GM18498 (cell line): ENCODE measurements at regions not wholly inside any gene's neighbourhood (a gene's known extent, or its start where the extent isn't known, plus 50 kb on each side); places are given as distances from the start of the nearest gene placed in this dataset.
"Not testable (repeated sequence)": the region's sequence is repeated elsewhere in the genome, so short reads cannot be mapped to it uniquely, and the experiment has no call there.

Source experiments
- ATAC-seq: cut with Tn5 transposase; IDR thresholded peaks from one replicate; pipeline ENCODE4 v1.9.1; 2021; ENCODE audit warnings: mild to moderate bottlenecking, moderate library complexity; ENCODE audit not compliant: unreplicated experiment

DNA sequence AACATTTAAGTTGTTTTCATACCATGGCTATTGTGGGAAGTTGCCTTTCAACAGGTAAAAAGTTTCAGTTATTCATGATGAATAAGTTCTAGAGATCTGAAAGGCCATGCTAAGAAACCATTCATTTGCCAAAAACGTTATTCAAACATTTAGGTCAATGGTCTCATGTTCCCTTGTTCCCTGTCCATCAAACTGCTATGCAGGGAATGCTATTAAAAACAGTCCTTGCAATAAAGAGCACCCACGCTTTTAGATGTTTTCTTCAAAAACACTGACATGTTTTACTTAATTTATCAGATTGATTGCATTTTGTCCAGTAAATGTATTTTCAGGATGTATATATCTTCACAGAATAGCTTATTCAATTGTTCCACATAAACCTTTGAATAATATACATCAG lies 573.2 kb upstream of the PCDH20 start:
- no peak for ATAC-seq

GRCh38 chr13:61975001-61975400 lies 559.4 kb upstream of the PCDH20 start:
- no peak for ATAC-seq

DNA sequence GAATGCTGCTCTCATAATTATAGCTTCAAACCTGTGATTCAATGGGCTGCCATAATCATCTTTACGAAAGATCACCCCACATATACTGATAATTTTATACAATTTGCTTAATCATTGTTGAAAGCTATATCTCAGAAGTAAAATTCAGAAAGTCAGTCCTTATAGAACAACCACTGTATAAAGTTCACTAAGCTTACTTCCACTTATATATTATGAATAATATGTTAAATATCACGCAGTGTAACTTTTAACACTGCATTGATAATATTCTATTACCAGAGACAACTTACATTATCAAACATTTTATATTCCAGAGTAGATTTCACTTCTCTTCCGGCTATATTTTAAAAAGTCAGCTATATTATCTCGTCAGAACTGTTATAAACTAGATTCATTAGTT lies 550.1 kb upstream of the PCDH20 start:
- no peak for ATAC-seq

- ATAC-seq: no peak
These were observed 545.3 kb upstream of the PCDH20 start for GRCh38 chr13:61960981-61961380.

DNA sequence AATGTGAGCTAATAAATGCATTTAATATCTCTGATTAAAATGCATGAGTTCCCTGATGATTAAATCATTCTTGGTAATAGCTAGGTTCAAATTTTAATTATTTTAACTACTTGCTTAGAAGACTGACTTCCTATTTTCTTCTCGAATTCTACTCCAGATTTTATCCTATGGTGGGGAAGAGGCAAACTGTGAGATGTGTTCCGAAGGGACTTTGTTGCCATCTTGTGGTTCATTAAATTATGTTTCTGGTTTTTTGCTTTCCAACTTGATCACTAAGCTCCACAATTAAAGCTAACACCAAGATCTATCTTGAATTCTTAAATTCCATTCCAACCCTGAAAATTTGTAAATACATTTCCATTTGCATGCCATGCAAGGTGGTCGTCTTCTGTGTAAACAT lies 538.4 kb upstream of the PCDH20 start:
- no peak for ATAC-seq

DNA sequence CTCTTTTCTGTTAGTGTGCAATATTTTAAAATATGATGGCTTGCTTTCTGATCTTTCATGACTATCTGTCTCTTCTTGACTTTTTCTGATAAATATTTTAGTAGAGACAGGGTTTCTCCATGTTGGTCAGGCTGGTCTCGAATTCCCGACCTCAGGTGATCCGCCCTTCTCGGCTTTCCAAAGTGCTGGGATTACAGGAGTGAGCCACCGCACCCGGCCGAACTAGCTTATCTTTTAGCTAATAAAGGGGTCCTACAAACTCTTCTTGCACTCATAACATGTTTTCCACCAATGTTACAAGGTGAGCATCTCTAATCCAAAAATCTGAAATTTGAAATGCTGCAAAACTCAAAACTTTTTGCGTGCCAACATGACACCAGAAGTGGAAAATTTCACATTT lies 535.2 kb upstream of the PCDH20 start:
- ATAC-seq: no peak

DNA sequence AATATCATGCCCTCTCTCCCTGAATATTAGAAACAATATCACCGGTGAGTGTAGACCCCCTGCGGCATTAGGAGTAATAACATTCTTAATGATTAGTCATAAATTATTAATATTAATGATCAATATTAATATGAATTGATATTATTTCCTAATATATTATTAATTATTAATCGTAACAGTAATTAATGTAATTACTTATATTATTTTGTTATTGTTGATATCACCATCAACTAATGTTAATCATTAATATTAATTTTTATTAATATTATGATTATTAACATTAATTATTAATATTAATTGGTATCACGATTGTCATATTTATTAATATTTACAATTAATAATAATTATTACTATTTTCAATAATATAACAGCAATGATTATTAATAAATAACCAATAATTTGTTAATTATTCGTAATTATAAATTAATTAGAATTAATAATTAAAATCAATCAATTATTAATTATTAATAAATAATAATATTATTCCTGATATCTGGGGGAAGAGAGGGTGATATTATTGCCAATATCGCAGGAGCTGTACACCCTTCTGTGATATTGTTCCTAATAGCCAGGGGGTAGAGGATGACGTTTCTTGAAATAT lies 528.8 kb upstream of the PCDH20 start:
- no peak for ATAC-seq

DNA sequence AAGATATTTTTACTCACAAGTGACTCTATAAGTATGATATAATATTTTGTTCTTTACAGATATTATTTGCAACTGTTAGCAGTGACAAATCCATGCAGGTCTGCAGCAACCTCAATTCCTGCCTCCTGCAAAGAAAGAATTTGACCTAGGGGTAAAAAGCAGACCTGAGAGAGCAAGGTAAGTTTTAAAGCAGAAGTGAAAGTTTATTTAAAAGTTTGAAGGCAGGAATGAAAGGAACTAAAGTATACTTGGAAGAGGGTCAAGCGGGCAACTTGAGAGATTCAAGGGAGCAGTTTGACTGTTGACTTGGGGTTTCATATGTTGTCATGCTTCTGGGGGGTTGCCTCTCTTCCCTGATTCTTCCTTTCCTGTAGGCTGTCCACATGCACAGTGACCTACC lies 520.1 kb upstream of the PCDH20 start:
- no peak for ATAC-seq

GRCh38 chr13:61927648-61928047 lies 512.0 kb upstream of the PCDH20 start:
- no peak for ATAC-seq

GRCh38 chr13:61918841-61919240 lies 503.2 kb upstream of the PCDH20 start:
- no peak for ATAC-seq

DNA sequence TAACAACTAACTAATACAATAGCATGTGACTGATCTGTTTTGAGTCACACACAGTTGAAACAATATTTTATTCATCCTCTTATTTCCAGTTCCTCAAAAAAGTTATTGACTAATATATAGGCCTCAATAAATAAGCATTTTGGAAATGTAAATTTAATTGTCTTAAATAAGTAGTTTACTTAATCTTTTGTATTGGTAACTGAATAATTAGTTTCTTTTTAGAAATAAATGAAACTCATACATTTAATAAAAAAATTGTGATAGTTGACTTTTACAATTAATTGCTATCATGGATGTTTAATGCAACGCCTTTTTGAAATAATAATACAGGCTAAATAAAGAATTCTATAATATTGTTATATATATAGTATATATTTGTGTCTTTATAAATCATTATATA lies 500.8 kb upstream of the PCDH20 start:
- ATAC-seq: no peak

GRCh38 chr13:61913183-61913582 lies 497.5 kb upstream of the PCDH20 start:
- no peak for ATAC-seq

- ATAC-seq: no peak
These were observed 493.4 kb upstream of the PCDH20 start for GRCh38 chr13:61908906-61909615.

DNA sequence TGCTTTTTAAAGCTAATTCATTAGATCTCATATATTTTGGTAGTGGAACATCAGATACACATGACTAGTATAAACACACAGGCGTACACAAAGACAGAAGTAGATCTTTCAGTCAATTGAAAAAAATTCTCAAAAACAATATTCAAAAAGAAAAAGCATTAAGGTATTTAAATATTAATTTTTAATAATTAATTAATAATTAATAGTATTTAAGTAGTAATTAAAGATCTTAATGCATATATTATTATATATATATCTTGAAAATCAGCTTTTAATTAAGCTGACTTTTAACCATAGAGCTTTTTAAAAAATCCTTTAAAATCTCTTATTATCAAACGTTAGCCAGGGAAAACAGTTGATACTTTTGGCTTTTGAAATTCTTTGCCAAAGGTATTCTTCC lies 489.4 kb upstream of the PCDH20 start:
- ATAC-seq: no peak

- no peak for ATAC-seq
These were observed 486.4 kb upstream of the PCDH20 start for GRCh38 chr13:61901946-61902541.

GRCh38 chr13:61900033-61900432 lies 484.4 kb upstream of the PCDH20 start:
- ATAC-seq: no peak

- ATAC-seq: no peak
These were observed 482.6 kb upstream of the PCDH20 start for GRCh38 chr13:61898207-61898606.

DNA sequence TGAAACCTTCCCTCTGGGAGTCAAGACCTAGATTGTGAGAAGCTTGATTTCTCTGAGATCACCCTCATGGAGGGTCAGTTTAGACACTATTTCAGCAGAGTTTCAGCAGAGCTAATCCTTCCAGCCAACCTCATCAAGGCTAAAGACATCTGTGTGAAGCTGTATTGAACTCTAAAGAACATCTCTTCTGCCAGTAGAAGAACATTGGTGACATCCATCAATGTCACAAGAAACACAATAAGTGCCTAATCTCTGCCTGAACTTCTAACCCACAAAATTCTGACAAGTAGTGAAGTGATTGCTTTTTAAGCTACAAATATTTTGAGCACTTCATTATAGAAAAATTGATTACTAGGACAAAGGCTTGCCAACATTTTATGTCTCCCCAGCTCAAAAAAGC lies 475.8 kb upstream of the PCDH20 start:
- ATAC-seq: no peak

GRCh38 chr13:61884830-61885229 lies 469.2 kb upstream of the PCDH20 start:
- ATAC-seq: no peak

DNA sequence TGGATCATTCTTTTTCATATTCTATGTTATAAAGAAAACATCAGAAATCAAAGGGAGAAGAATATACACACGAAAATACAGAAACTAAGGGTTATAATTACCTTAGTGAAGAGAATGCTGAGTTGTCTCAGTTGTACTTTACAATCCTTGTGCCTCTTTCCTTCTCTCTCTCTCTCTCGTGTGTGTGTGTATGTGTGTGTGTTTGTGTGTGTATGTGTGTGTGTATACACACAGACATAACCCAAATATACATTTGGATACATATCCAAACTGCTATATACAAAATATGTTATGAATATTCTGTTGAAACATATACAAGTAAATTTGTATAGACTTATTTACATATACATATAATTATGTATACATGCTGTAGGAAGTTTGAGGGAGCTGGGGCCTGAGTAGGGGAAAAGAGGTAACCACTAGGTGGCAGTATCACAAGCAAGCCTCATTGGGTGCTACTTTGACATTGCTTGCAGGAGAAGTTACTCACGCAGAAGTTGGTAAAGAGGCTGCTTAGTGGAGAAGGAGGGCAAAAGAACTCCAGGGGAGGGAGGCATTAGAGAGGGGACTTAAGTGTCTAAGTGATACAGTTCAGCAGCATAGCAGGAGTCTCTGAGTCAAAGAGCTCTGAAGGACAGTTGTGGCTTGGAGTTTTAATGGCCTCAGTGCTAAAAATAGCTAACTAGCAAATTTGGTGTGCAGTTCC lies 465.1 kb upstream of the PCDH20 start:
- no peak for ATAC-seq

DNA sequence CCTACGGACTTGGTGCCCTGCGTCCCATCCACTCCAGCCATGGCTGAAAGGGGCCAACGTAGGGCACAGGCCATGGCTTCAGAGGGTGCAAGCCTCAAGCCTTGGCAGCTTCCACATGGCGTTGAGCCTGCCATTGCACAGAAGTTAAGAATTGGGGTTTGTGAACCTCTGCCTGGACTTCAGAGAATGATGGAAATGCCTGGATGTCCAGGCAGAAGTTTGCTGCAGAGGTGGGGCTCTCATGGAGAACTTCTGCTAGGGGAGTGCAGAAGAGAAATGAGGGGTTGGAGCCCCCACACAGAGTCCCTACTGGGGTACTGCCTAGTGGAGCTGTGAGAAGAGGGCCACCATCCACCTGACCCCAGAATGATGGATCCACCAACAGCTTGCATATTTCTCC lies 462.9 kb upstream of the PCDH20 start:
- ATAC-seq: not testable (repeated sequence)
